ENCODE measurements at regions not wholly inside any gene's neighbourhood (a gene's known extent, or its start where the extent isn't known, plus 50 kb on each side); places are given as distances from the start of the nearest gene placed in this dataset.

GRCh38 chr16:73778887-73779286, 517.7 kb upstream of the PSMD7 start:
- TF ChIP-seq, protein P1, sequence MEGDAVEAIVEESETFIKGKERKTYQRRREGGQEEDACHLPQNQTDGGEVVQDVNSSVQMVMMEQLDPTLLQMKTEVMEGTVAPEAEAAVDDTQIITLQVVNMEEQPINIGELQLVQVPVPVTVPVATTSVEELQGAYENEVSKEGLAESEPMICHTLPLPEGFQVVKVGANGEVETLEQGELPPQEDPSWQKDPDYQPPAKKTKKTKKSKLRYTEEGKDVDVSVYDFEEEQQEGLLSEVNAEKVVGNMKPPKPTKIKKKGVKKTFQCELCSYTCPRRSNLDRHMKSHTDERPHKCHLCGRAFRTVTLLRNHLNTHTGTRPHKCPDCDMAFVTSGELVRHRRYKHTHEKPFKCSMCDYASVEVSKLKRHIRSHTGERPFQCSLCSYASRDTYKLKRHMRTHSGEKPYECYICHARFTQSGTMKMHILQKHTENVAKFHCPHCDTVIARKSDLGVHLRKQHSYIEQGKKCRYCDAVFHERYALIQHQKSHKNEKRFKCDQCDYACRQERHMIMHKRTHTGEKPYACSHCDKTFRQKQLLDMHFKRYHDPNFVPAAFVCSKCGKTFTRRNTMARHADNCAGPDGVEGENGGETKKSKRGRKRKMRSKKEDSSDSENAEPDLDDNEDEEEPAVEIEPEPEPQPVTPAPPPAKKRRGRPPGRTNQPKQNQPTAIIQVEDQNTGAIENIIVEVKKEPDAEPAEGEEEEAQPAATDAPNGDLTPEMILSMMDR (IDR thresholded peaks at IDR 0.05): no peak
- TF ChIP-seq POLR2A (IDR thresholded peaks at IDR 0.05; ENCODE audit: low read depth) (no peak), EP300 (IDR thresholded peaks at IDR 0.05) (no peak)
